HepG2 (cell line): ENCODE measurements at regions not wholly inside any gene's neighbourhood (a gene's known extent, or its start where the extent isn't known, plus 50 kb on each side); places are given as distances from the start of the nearest gene placed in this dataset.

ENCODE experiments used
- ELF4 ChIP-seq: sonication (generic); formaldehyde crosslinking; IDR thresholded peaks from 2 replicates; pipeline ENCODE4 v1.5.0; 2020; ENCODE audit warnings: missing genetic modification reagents, mild to moderate bottlenecking, moderate library complexity, borderline replicate concordance
- HMG20B ChIP-seq: conservative IDR thresholded peaks from 2 replicates; pipeline ENCODE4 v1.6.1; 2016; ENCODE audit warnings: missing genetic modification reagents, missing compliant biosample characterization
- TF ChIP-seq, protein P1 (sequence below): sonication (generic); formaldehyde crosslinking; IDR thresholded peaks from 2 replicates; pipeline ENCODE4 v1.4.0; 2020; ENCODE audit warnings: missing genetic modification reagents, borderline replicate concordance

DNA sequence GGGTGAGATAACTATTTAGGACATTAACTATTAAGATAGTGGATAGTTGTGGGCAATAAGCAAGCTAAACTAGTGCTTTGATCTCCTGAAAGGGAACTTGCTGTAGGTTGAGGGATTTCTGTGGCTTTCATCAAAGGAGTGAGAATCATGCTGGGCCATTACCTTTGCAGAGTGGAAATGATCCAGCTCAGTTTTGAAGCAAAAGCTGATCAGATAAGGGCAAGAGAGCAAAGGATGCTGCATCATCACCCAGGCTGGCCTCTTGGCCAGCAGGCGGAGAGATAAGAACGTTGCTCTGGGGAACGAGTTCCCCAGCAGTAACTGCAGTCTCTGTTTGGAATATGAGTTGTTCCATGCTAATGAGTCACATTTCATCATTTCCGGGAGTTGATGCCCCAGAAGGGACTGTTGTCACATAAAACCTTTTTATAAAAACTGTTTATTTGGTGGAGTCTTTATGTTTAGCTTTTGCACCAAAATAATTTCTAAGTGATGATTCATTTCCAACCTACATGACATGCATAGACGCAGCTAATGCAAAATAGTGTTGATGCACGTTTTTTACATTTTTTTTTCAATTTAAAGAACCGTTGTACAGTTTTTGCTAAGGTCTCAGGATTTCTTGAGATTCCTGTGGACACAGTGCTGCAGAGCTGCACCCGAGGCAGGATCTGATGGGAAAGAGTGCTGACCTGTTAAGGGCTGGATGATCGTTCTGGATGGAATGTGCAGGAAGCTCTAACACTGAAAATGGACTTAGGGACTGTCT, 99.3 kb downstream of the ACTBL2 start:
- no peak for TF ChIP-seq HMG20B
- TF ChIP-seq, protein P1, sequence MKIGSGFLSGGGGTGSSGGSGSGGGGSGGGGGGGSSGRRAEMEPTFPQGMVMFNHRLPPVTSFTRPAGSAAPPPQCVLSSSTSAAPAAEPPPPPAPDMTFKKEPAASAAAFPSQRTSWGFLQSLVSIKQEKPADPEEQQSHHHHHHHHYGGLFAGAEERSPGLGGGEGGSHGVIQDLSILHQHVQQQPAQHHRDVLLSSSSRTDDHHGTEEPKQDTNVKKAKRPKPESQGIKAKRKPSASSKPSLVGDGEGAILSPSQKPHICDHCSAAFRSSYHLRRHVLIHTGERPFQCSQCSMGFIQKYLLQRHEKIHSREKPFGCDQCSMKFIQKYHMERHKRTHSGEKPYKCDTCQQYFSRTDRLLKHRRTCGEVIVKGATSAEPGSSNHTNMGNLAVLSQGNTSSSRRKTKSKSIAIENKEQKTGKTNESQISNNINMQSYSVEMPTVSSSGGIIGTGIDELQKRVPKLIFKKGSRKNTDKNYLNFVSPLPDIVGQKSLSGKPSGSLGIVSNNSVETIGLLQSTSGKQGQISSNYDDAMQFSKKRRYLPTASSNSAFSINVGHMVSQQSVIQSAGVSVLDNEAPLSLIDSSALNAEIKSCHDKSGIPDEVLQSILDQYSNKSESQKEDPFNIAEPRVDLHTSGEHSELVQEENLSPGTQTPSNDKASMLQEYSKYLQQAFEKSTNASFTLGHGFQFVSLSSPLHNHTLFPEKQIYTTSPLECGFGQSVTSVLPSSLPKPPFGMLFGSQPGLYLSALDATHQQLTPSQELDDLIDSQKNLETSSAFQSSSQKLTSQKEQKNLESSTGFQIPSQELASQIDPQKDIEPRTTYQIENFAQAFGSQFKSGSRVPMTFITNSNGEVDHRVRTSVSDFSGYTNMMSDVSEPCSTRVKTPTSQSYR: no peak
- no peak for TF ChIP-seq ELF4 (CRISPR knock-in tag)
